ENCODE measurements at regions not wholly inside any gene's neighbourhood (a gene's known extent, or its start where the extent isn't known, plus 50 kb on each side); places are given as distances from the start of the nearest gene placed in this dataset.

DNA sequence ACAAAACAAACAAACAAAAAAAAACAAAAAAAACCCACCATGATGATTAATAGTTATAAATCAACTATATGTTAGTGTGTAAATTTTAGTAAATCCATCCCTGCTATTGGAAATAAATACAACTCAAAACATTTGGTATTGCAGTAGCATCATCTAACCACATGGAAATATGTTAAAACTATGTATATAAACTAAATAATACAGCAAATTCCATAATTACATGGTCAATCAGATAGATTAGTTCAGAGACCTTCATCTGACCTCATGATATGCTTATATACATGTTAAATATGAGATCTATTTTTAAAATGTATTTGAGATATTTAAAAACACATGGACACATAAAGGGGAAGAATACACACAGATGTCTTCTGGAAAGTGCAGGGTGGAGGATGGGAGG lies 384.2 kb downstream of the TMX3 start:
- no peak for DNase-seq

DNA sequence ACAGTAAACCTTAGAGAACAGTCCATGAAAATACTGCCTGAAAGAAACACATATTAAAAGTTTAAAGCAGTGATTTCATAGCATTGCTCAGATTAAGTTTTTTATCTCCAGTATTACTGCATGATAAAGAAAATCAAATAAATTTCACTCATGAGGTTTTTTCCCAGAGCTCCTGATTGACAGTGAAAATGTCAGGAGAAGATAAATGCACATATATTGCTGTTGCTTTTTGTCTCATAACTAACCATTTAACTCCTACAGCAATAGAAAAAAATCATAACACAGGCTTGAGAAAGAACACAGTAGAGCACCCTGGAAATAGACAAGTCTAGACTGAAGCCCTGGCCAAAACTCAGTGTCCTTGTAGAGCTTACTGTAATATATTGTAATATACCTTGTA lies 391.0 kb downstream of the TMX3 start:
- no peak for DNase-seq

DNA sequence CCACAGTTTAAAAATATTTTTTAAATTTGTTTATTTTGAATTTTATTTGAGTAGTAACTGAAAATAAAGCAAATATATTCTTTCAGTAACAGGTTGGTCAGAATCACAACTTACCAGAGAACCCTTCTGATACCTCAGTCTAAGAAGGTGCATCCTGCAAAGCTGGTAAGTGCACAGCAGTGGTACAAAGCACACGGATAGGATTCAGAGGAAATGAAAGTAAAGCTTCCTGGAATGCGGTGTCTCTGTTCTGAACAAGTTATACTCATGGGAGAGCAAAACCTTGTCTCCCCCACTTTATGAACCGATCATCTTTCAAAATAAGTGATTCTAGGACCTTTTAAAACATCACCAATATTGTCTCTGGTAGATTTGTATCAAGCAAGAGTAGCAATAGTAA lies 398.3 kb downstream of the TMX3 start:
- DNase-seq: no peak

DNA sequence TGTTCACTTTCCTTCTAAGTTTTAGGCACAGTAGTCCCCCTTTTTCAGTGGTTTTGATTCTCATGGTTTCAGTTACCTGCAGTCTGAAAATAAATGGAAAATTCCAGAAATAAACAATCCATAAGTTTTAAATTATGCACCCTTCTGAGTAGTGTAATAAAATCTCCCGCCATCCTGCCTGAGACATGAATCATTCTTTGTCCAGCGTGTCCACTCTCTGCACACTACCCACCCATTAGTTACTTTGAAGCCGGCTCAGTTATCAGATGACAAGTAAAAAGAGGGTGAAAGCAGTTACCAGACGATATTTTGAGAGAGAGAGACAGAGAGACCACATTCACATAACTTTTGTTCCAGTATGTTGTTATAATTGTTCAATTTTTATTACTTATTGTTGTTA lies 400.5 kb downstream of the TMX3 start:
- no peak for DNase-seq

DNA sequence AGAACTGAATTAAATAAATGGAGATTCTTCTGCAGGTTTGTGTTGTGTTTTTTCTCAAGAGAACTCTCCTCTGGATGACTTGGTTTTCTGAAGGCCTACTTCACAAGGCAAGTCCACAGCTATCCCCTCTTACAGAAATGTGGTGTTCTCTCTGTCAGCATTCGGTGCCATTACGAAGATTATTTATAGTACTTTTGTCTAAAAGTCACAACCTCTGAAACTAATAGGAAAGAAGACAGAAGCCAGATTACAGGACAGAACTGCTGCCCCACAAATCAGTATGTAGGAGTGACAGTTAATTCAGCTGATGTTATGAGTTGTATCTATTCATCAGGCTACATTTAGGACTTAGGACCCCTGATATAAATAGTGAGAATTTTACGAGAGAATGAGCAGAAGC lies 413.5 kb downstream of the TMX3 start:
- DNase-seq: no peak

DNA sequence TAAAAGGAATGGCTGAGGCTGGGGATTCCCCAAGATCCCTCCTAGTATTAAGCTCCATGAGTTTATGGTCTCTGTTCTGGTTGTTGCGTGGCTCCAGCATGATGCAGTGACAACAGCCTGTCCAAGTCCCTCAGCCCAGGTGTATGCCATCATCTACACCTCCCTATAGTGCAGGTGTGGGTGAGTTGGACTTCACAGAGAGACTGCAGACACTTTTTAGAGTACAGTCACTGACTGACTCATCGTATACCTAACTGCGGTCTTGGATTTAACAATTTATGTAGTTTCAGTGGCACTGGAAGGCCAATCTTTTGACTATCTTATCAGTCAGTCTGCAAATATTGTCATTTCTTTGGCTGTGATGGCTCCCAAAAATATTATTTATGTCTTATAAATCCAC lies 415.0 kb downstream of the TMX3 start:
- no peak for DNase-seq

DNA sequence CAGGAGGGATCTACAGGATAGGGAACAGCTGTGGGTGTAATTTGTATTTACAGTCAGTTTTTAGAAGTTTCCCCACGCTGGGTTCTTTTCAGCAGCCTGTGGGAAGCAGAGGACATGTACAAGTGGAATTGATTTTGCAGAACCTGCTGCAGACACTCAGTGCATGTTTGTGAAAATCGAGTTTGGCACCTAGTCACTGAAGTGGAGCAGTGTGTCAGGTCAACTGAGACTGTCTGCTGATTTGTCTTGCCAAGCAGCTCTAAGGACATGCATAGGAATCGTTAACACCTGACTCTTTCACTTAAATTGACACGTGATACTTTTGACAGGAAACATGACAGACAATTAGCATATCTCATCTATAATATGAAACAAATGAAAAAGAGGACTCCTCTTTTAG lies 416.6 kb downstream of the TMX3 start:
- no peak for DNase-seq

DNA sequence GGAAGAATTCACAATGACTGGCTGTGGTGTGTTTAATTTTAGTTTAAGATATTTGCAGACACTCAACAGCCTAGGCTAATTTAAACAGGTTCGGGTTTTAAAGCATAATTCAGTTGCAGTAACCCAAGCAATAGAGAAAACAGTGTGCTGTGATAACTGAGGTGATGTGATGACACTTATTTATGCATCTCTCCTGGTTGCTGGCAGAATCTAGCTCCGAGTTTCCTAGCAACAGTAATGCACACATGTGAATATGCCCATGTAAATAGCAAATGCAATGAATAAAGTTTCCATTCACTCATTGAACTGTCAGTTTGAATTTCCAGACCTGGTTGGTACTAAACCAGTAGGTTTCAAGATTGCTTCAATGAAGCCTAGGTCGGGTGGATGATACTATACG lies 426.5 kb downstream of the TMX3 start:
- no peak for DNase-seq

DNA sequence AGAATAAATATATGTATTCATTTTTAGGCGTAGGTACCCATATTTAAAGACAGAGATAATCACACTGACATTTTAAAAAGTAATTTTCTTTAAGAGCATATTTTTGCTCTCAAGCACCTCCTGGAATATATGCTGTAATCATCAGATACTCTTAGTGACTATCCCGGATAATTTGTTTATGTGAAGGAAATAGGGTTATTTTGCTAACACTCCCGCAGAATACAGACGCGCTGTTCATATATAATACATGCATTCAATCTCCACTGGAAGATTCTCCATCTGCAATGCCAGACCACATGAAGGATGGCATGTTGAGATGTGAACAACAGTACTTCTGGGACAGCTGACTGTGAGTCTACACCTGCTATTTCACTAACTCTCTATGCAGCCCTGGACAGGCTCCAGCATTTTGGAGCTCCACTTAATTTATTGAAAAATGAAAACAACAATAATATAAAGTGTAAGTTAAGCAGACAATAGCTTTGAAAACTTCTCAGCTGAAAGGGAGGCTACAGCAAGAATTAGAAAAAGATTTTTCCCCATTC lies 430.6 kb downstream of the TMX3 start:
- no peak for DNase-seq

DNA sequence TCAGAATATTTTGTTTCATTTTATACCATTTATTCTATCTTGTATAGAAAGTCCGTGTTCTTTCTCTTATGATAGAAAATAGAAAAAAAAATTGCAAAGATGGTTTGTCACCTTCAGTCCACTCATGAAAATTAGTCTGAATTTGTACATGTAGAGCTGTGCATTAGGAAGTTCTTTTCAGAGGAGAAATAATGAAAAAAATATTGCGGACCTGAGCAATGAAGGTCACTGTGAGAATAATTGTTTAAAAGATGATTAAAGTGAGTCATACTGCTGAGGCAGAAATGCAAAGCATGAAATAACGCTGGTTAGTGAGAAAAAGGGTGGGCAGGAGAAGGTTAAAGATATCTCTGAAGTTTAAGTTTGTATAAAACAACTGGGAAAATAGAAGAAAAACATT lies 431.1 kb downstream of the TMX3 start:
- no peak for DNase-seq

DNA sequence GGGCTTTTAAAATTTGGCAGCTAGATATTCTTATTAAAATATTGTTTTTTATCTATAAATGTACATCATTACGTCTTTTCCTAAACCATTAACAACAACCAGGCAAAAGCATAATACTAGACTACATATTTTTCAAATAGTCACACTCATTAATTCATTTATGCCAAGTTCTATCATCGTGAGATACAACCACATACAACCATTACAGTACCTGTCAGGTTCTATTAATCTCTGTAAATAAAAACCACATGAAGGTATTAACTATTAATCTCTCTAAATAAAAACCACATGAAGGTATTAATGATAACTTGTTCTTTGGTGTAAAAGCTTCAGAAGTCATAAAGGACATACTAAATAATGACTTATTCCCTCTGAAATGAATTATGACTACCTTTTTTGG lies 432.7 kb downstream of the TMX3 start:
- no peak for DNase-seq

DNA sequence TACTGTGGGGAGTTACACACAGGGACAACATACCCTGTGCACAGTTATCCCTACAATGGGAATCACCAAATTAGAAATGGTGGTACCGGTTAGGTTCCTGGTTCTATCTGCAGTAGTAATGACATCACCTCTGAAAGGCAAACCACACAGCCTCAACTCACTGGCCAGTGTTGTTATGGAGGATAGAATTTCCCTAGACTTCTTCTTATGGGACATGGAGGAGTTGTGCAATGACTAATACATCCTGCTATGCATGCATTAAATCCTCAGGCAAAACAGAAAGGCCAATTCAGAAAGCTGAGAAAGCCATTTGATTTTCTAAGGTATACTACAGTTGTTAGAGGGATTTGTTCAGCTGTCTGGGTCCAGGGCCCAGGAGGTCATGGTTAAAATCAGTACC lies 439.3 kb downstream of the TMX3 start:
- no peak for DNase-seq

DNA sequence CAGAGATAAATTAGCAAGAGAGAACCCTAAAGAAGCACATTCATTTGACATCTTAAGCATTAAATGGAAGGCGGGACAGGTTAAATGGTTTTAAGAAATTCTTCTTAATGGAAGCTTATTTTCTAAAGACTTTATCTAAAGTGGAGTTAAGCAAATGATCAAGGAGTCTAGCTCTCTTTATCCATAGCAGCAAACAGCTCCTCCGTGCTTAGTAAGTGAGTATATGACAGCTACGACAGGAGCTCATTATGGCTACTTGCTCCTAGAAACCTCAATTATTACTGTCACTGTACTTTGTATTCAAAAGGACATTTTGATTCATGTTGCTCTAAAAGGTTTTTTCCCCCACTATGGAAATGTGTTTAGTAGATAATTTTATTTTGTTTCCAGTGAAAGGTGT lies 444.9 kb downstream of the TMX3 start:
- no peak for DNase-seq

DNA sequence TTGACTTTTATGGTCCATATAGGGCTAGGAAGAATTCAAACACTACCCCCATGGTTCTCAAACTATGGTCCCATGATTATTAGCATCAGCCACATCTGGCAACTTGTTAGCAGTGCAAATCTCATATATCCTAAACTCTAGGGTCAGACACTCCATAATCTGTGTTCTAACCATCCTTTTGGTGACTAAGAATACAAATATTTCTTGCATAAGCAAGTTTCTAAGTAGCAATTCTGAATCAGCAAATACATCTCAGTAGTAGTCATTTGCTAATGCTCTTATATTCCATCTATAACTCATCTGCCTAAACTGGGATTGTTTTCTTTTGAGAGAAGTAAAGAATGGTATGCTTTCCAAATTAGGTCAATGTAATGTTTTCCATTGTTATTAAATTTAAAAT lies 447.3 kb downstream of the TMX3 start:
- DNase-seq: no peak

DNA sequence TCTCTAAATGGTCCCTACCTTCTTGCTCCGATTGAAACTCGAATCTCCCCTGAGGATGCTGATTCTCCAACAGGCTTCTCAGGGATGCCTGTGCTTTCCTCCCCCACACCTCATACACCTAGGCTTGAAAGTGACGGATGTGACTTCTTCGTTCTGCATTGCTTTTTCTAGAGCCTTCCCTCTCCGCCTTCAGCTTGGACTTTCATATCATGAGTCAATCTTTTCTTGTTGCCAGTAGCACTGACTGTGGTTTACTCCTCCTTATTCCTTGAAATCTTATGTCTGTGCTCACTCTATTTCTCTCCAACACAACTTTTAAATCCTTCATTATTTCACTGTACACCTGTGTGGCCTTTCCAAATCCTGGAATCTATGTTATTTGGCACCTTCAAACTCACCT lies 451.4 kb downstream of the TMX3 start:
- no peak for DNase-seq

DNA sequence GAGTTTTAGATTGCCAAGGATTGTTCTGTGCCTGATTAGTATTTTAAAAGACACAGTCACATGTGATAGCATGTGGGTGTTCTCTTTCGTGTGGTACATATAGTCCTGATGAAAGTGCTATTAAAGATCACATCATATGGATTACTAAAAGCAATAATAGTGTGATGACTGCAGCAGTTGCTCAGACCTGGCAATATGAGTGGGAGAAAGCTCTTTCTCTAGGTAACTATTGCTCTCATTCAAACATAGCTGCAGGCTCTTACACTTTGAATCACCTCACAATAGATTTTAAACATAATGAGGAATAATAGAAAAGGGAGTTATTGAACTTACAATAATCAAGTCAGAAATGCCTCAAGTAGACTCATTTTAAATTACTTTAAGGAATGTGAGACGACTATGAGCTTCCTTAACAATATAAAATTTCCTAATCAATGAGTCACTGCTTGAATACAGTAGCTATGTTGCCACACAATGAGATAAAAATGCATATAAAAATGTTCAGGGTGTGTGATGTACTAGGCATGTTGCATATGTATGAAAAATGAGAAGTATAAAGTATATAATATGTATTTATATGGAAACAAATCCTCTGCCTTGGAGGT lies 452.1 kb downstream of the TMX3 start:
- no peak for DNase-seq

DNA sequence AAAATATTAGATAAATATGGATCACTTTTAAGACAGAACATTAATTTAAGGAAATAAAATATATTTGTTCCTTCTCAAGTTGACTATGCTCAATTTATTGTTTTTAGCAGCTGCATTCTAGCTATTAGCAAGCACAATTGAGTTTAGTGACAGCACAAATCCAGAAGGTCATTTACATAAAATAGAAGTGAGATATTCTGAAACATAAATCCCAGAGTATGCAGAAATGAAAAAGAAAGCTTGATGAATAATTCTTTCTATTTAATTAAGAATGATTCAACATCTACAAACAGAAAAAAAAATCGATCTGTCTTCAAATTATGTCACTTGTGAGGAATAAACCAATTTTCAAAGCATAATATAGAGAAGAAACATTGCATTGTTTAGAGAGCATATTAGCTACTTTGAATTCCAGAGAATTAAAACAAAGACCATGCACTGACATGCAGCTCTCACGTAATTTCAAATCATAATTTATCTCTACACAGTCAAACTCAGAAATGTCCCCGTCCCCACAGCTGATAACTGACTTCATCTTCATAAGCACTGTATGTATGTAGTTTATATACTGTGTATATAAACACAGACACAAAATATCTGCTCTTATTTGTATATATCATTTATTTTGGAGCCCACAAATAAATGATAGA lies 458.4 kb downstream of the TMX3 start:
- DNase-seq: no peak

DNA sequence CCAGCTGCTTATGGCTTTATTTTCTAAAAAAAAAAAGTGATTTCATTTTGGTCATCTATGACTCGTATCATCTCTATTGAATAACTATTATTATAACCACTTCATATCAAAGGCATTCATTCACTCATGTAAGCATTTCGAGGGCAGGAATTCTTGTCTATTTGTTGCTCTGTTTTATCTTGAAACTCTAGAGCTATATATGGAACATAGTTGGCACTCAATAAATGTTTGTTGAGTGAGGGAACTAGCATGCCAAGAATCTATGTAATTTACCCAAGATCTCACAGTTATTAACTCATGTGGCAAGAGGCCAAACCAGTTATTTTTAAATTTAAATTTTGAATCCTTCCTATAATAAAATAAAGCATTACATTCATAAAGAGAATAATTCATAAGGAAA lies 470.1 kb downstream of the TMX3 start:
- no peak for DNase-seq

DNA sequence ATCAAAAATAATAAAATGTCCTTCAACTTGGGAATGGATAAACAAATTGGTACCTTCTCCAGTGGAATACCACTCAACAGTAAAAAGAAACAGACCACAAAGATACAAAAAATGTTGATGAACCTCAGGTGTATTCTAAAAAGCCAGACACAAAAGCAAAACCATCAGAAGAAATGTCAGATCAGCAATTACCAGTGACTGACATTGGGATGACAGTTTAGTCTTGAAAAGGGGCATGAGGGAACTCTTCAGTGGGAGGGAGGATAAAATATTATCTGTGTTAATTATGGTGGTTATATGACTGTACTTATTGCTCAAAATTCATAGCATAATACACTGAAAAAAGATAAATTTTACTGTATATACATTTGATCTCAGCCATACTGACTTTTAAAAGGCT lies 473.0 kb downstream of the TMX3 start:
- no peak for DNase-seq

DNA sequence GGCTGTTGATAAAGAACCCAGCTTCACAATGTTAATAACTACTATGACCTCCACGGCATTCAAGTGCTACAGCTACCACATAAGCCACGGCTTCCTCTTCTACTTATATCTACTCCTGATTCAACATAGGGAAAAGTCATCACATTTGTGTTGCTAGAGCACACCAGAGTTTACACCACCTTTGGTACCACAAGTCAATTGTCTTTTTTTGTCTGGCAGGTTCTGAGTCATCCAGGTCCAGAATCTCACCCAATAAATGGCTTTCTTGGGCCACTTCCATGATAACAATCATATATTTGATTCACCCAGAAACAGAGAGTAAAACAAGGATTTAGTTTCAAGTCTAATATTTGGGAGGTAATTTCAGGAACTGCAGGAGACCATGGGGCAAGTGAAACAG lies 480.2 kb downstream of the TMX3 start:
- DNase-seq: no peak

DNA sequence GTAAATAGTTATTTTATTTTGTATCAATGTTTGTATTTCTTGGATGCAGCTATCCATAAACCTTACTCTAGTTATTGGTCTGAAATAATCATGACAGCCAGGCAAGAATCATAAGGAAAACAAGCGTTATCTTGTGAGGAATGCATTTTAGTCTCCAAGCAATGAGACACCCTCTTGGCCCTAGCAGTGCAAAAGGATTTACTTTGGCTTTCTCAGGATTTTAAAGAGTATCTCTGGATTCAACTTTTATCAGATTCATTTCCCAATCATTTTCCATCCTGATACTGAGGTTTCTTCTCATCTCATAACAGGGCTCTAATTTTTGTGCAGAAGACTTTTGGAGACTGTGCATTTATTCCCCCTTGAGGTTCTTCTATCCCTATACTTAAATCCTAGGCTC lies 480.8 kb downstream of the TMX3 start:
- no peak for DNase-seq

DNA sequence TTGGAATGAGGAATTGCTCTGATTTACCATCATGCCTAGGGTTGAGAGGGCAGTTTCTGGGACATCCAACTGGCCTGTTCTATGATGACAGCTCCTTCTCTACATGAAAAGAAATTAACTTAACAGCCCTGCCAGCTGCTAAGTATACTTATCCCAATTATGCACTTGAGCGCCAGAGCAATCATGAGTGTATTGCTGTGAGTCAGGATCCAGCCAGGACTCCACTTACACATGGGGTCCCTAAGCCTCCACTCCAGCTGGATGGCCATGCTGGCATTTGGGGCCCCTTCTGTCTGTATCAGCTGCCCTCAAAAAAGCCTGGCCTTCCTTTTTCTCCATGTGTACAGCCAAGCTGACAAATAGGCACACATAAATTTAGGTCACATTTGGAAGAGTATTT lies 481.9 kb downstream of the TMX3 start:
- no peak for DNase-seq

DNA sequence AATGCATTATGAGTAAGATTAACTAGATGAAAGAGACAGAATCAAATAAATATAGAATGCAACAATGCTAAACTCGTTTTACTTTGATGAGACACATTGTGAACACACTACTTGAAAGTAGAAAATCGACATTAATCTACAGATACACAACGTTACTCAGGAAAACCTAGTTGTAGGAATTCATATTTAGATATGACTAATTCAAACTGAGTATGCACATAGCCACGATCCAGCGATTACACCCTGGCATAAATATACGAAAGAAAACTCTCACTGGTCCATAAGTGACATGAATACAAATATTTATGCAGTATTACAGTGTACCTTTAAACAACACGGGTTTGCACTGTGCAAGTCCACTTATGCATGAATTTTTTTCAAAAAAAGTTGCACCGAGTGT lies 485.6 kb downstream of the TMX3 start:
- DNase-seq: no peak

DNA sequence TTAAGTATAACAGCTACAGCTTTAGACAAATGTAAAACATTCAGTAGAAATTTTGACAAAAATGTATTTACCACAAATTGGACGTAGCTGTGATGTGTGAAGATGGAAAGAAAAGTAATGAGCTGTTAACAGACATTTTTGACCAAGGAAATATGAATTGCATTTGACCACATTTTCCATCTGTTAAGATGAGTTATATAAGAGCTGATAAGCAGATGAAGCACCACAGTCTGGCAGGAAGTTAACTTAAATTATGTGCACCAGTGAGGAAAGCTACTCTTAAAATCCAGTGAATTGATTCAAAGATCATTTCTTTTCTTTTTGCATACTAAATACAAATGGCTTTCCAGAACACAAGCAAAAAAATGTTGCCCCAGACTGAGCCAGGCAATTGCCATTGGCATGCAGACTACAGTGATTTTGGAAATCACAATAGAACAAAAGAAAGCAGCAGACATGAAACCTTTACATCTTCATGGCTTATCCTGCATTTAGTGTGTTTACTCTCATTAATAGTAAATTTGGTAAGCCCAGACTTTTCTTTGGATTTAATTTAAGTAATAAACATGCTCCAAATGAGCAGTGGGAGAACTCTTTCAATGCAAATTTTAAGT lies 493.7 kb downstream of the TMX3 start:
- no peak for DNase-seq

DNA sequence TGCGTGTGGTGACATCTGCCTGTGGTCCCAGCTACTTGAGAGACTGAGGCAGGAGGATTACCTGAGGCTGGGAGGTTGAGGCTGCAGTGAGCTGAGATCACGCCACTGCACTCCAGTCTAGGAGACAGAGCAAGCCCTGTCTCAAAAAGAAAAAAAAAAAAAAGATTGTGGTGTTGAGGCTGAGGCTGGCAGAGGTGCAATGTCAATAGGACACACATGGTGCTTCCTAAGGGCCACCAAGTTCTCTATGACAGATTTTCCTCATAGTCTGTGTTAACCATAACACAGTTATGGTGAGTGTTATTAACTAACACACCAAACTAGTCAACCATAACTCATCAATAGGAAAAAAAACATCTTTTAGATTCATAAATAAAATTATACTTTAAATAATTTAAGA lies 494.4 kb downstream of the TMX3 start:
- DNase-seq: no peak

All from CD4-positive, alpha-beta T cell treated with Interleukin-1 beta for 1 hour (primary cell).